ENCODE measurements at regions not wholly inside any gene's neighbourhood (a gene's known extent, or its start where the extent isn't known, plus 50 kb on each side); places are given as distances from the start of the nearest gene placed in this dataset.
"Not testable (repeated sequence)": the region's sequence is repeated elsewhere in the genome, so short reads cannot be mapped to it uniquely, and the experiment has no call there.

DNA sequence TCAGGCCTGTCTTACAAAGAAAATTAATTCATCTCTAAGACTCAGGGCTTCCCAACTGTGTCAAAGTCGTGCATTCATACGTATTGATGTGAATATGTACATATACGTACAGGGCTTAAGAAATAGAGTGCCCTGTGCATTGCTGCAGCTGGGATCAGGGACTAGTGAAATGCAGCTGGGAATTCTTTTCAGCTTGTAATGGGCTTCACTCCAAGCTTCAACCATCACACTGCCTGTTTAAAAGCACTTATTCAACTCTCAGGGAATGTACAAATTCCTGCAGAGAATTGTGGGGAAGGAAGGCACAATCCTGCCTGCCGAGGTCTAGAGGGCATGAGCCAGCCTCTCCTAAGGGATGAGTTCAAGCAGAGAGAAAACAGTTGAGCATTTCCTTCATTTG is 59.6 kb upstream of the MAN2A1 start:
- no peak for DNase-seq (ENCODE audit: low read depth)

DNA sequence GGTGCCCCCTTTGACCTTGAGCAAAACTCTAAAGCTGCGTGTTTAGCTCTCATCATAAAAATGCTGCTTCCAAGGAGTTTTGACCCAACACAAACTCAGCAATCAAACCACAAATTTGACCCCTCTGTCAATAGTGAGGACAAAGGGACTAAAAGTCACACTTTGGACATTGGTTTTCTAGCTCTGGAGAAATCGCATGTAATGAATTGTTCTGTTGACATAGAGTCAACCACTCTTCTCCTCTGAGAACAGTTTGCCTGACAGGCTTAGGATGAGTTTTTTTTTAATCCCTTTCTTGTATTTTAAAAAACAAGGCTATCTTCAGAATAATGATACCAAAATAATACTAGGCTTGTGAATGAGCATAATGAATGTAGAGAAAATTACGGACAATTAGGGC is 61.1 kb upstream of the MAN2A1 start:
- DNase-seq (ENCODE audit: low read depth), result no peak

DNA sequence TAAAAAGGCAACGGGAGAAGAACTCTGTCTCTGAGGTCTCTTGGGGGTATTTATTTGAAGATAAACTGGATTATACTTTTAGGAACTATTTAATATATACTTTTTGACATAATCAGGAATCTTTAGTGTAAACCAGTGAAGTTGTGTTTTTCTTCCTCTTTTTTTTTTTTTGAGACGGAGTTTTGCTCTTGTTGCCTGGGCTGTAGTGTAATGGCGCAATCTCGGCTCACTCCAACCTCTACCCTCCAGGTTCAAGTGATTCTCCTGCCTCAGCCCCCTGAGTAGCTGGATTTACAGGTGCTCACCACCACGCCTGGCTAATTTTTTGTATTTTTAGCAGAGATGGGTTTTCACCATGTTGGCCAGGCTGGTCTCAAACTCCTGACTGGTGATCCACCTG is 68.5 kb upstream of the MAN2A1 start:
- not testable (repeated sequence) for DNase-seq (ENCODE audit: low read depth)

GRCh38 chr5:109620651-109621050 is 69.1 kb upstream of the MAN2A1 start:
- no peak for DNase-seq (ENCODE audit: low read depth)

GRCh38 chr5:109619606-109620005 is 70.1 kb upstream of the MAN2A1 start:
- no peak for DNase-seq (ENCODE audit: low read depth)

DNA sequence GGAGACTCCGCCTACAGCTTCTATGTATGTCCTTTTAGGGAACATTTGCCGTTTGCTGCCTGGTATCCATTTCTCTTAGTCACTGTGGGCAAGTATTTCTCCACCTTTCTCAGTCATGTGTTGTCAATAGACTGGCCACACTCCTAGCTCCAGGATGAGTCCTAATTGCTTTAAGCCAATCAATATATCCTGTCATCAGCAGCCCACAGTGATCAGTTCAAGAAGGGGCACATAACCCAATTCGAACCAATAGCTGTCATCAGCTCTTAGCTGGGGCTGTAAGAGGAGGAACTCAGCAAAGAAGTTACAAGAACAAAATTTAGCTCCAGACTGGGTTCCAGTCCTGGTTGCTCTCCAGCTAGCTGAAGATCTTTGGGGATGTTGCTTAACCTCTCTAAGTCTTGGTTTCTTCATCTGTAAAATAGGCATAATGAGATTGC is 70.7 kb upstream of the MAN2A1 start:
- DNase-seq (ENCODE audit: low read depth), result no peak

- no peak for DNase-seq (ENCODE audit: low read depth)
Measured at GRCh38 chr5:109614981-109615380, 74.7 kb upstream of the MAN2A1 start.

DNA sequence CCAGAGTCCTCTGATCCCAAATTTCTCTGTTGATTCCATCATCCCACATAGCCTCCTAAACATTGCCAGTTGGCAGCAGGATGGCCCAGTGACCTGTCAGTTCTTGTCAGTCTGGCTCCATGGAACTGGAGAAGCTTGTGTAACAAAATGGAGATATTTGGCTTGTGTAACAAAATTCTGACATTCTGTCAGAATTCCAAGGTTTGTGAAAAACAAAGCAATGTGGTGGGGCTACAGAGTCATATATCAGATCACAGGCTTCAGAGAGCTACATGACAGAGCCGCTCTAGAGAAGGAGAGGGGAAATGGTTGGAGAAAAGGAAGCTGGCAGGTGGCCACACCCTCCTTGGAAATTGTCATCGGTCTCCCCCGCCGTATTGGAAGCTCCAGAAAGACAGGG is 75.4 kb upstream of the MAN2A1 start:
- no peak for DNase-seq (ENCODE audit: low read depth)

- DNase-seq (ENCODE audit: low read depth), result no peak
Measured at GRCh38 chr5:109612278-109612905, 77.3 kb upstream of the MAN2A1 start.

- DNase-seq (ENCODE audit: low read depth), result no peak
Measured at GRCh38 chr5:109611505-109611904, 78.2 kb upstream of the MAN2A1 start.

- DNase-seq (ENCODE audit: low read depth), result no peak
Measured at GRCh38 chr5:109611061-109611460, 78.7 kb upstream of the MAN2A1 start.

GRCh38 chr5:109610581-109610980 is 79.1 kb upstream of the MAN2A1 start:
- no peak for DNase-seq (ENCODE audit: low read depth)

DNA sequence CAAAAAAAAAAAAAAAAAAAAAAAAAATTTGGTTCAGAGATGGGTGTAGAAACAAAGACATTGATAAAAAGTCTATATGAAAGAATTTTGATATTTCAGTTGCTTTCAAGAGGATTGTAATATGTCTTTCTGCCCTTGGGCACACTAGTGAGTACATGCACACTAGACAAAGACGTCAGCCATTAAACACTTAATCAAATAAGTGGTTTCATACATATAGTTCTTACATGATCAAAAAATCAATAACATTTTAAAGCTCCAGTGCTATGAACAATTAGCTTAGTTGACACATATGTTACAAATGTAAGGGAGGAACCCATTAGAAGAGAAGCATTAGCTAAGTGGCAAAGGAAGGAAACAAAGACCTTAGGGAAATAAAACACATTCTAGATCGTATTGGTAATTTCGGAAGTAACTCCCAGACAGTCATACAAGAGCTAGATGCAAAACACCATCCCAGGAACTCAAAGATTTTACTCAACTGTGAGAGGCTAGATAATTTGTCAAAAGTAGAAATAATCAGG is 84.5 kb upstream of the MAN2A1 start:
- no peak for DNase-seq (ENCODE audit: low read depth)

DNA sequence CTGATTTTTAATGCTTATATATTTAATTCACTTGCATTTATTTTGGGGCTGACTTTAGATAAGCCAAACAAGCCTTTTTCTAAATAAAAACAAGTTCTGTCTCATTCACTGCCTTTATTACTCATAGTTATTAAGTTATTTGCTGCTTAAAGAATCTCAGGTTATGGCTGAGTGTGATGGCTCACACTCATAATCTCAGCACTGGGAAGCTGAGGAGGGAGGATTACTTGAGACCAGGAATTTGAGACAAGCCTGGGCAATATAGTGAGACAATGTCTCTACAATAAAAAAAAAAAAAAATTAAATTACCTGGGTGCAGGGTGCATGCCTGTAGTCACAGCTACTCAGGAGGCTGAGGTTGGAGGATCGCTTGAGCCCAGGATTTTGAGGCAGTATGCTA is 85.0 kb upstream of the MAN2A1 start:
- no peak for DNase-seq (ENCODE audit: low read depth)

GRCh38 chr5:109601736-109602135 is 88.0 kb upstream of the MAN2A1 start:
- DNase-seq (ENCODE audit: low read depth), result no peak

- no peak for DNase-seq (ENCODE audit: low read depth)
Measured at GRCh38 chr5:109597893-109598292, 91.8 kb upstream of the MAN2A1 start.

DNA sequence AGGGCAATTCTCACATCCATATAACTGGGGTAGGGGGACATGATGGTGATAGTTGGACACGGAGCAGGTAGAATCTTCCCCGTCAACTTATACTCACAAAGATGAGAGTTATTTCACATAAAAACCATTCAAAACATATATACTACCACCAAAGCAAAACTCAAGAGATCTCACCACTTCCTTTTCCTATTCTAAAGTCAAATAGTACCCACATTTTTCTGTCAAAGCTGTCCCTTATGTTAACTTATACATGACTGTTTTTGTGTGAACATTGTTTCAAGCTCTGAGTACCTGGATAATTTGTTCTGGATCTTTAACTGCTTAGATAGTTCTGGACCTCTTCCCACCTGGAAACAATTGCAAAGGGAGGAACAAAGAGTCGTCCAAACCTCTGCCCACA is 95.5 kb upstream of the MAN2A1 start:
- DNase-seq (ENCODE audit: low read depth), result no peak

GRCh38 chr5:109590799-109591198 is 98.9 kb upstream of the MAN2A1 start:
- DNase-seq (ENCODE audit: low read depth), result no peak

DNA sequence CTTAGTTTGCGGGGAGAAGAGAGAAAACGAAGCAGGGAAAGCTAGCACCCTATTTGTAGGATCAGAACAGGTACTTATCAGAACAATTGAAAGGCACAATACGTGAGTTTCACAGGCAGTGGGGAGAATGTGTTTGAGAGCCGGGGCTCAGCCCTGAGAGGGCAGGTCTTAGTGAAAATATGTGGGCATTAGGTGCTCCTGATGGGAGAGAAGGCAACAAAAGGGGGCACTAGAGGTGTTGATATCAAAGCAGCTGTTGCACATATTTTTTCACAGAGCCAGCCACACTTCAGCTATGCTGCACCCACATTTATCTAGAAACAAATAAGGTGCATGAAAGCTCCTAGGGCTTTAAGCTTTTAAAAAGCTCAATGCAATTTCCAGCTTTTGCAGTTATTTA is 99.7 kb upstream of the MAN2A1 start:
- DNase-seq (ENCODE audit: low read depth), result no peak

GRCh38 chr5:109589239-109589638 is 100.5 kb upstream of the MAN2A1 start:
- no peak for DNase-seq (ENCODE audit: low read depth)

GRCh38 chr5:109588281-109589035 is 101.3 kb upstream of the MAN2A1 start:
- no peak for DNase-seq (ENCODE audit: low read depth)

GRCh38 chr5:109584986-109585599 is 104.6 kb upstream of the MAN2A1 start:
- DNase-seq (ENCODE audit: low read depth), result no peak

GRCh38 chr5:109580225-109580624 is 109.5 kb upstream of the MAN2A1 start:
- DNase-seq (ENCODE audit: low read depth), result no peak
